K562 (cell line): ENCODE measurements at regions not wholly inside any gene's neighbourhood (a gene's known extent, or its start where the extent isn't known, plus 50 kb on each side); places are given as distances from the start of the nearest gene placed in this dataset.

Source experiments
- ATAC-seq: fragments of 200-7000 bp; cut with Tn5 transposase; 3 replicates; pipeline ENCODE4 v1.9.1; 2020; ENCODE audit warnings: moderate library complexity
- BruUV-seq: library from RNA; stranded (reverse); fragments of 400-500 nt; replicated peaks from 2 replicates; lab custom pipeline; 2021; lab: Mats Ljungman, UMichigan
- CTCF ChIA-PET: fragments of 300-600 bp; formaldehyde crosslinking; extraction: SDS; loops from one replicate; lab custom pipeline; 2021; ENCODE audit warnings: low intra/inter-chr PET ratio; lab: Yijun Ruan, JAX
- POLR2A ChIA-PET: fragments of 300-600, 350-650 bp; sonication (Branson Sonifier 250); formaldehyde crosslinking; extraction: SDS; loops from one replicate; lab custom pipeline; 2021; ENCODE audit warnings: antibody characterized with exemption, inconsistent platforms; lab: Yijun Ruan, JAX
- DNase-seq, 4 experiments: peaks; one replicate each; pipeline versions ENCODE4 v3.0.0 to v3.0.0-alpha.2; 2011 to 2018; ENCODE audit warnings: low spot score in 3 of 4, mixed read lengths in 3 of 4; ENCODE audit errors: extremely low read depth in 1 of 4
- FAIRE-seq: peaks from 2 replicates; lab custom pipeline; 2011; peaks lifted over from hg19 to GRCh38; lab: Jason Lieb, UNC
- H2AFZ ChIP-seq: 2 replicates; pipeline ENCODE4 v1.6.0; 2011; ENCODE audit warnings: low read depth, low read length, control low read depth, inconsistent platforms
- H3K27ac ChIP-seq: fragments of 200-600 bp; 3 replicates; pipeline ENCODE4 v1.8.0; 2011; ENCODE audit warnings: low read depth, mild to moderate bottlenecking, control low read depth, inconsistent platforms, low read length, moderate library complexity, mixed read lengths; ENCODE audit errors: extremely low read depth
- H3K27me3 ChIP-seq, 2 experiments: fragments of 300-600 bp in 1 of 2; 2 replicates in 1 of 2; 3 replicates in 1 of 2; pipeline versions ENCODE4 v1.6.0 to v1.8.0; 2011; ENCODE audit warnings: inconsistent platforms in 2 of 2, low read length in 2 of 2, mild to moderate bottlenecking in 1 of 2, mixed read lengths in 1 of 2, moderate library complexity in 1 of 2; ENCODE audit not compliant: control insufficient read depth in 2 of 2, insufficient read depth in 2 of 2
- H3K36me3 ChIP-seq: fragments of 300-600 bp; 3 replicates; pipeline ENCODE4 v1.8.0; 2011; ENCODE audit warnings: mild to moderate bottlenecking, low read length, inconsistent platforms; ENCODE audit not compliant: control insufficient read depth, insufficient read depth
- H3K4me1 ChIP-seq, 2 experiments: fragments of 200-600 bp in 1 of 2; replicated peaks in 1 of 2; 2 replicates in 1 of 2; 3 replicates in 1 of 2; pipeline versions ENCODE4 v1.5.1 to v1.8.0; 2011; ENCODE audit warnings: inconsistent platforms in 2 of 2, low read length in 2 of 2, mild to moderate bottlenecking in 1 of 2, mixed read lengths in 1 of 2, moderate library complexity in 1 of 2; ENCODE audit not compliant: control insufficient read depth in 2 of 2, insufficient read depth in 2 of 2
- H3K4me2 ChIP-seq: 2 replicates; pipeline ENCODE4 v1.6.1; 2011; ENCODE audit warnings: low read length, control low read depth, inconsistent platforms, mixed read lengths; ENCODE audit not compliant: insufficient read depth
- H3K4me3 ChIP-seq: fragments of 200-600 bp; sonication (generic), shearing (Covaris generic); 2 replicates; pipeline ENCODE4 v1.5.1; 2016; ENCODE audit warnings: control low read depth, inconsistent platforms
- H3K79me2 ChIP-seq: fragments of 200-600 bp; 3 replicates; pipeline ENCODE4 v1.8.0; 2011; ENCODE audit warnings: low read length, inconsistent platforms; ENCODE audit not compliant: control insufficient read depth, insufficient read depth
- H3K9ac ChIP-seq, 2 experiments: 2 replicates each; pipeline versions ENCODE4 v1.6.0 to v1.6.1; 2011; ENCODE audit warnings: low read depth in 2 of 2, low read length in 2 of 2, control low read depth in 1 of 2, inconsistent platforms in 1 of 2, mild to moderate bottlenecking in 1 of 2, mixed read lengths in 1 of 2; ENCODE audit not compliant: insufficient read depth in 1 of 2
- H3K9me1 ChIP-seq: one replicate; pipeline ENCODE4 v1.6.0; 2011; ENCODE audit warnings: inconsistent platforms, mild to moderate bottlenecking, low read length, moderate library complexity; ENCODE audit not compliant: control insufficient read depth, insufficient read depth
- H3K9me3 ChIP-seq: replicated peaks from 2 replicates; pipeline ENCODE4 v1.5.1; 2011; ENCODE audit warnings: low read depth, low read length, inconsistent platforms; ENCODE audit not compliant: control insufficient read depth, insufficient read depth
- H4K20me1 ChIP-seq: replicated peaks from 2 replicates; pipeline ENCODE4 v1.6.1; 2011; ENCODE audit warnings: low read length, inconsistent platforms, mixed read lengths; ENCODE audit not compliant: control insufficient read depth, insufficient read depth
- ETV6 ChIP-seq, 3 experiments: fragments of 150-350 bp in 1 of 3; sonication (generic) in 1 of 3; formaldehyde crosslinking in 1 of 3; IDR thresholded peaks; 2 replicates each; pipeline versions ENCODE4 v1.6.1 to v1.8.0; 2014 to 2022; ENCODE audit warnings: borderline replicate concordance in 2 of 3, low read depth in 2 of 3, antibody characterized with exemption in 1 of 3, low read length in 1 of 3, mild to moderate bottlenecking in 1 of 3, missing genetic modification reagents in 1 of 3
- HMBOX1 ChIP-seq: sonication (generic); IDR thresholded peaks from 2 replicates; pipeline ENCODE4 v1.6.1; 2016
- L3MBTL2 ChIP-seq: fragments of 450-650 bp; IDR thresholded peaks from 2 replicates; pipeline ENCODE4 v1.6.1; 2016; ENCODE audit warnings: mild to moderate bottlenecking, moderate library complexity
- MAFF ChIP-seq: IDR thresholded peaks from 2 replicates; pipeline ENCODE4 v1.6.1; 2012; ENCODE audit warnings: low read length, improper control_type of control experiment
- MYBL2 ChIP-seq, 2 experiments: fragments of 450-650 bp in 1 of 2; sonication (generic) in 1 of 2; formaldehyde crosslinking in 1 of 2; IDR thresholded peaks; 2 replicates each; pipeline versions ENCODE4 v1.6.1 to v1.8.1; 2017 to 2022; ENCODE audit warnings: borderline replicate concordance in 1 of 2, inconsistent platforms in 1 of 2, low read depth in 1 of 2, mild to moderate bottlenecking in 1 of 2, missing genetic modification reagents in 1 of 2, moderate library complexity in 1 of 2
- NCOA2 ChIP-seq, 2 experiments: fragments of 450-650 bp; IDR thresholded peaks; 2 replicates each; pipeline ENCODE4 v1.6.1; 2018; ENCODE audit warnings: mild to moderate bottlenecking in 2 of 2, moderate library complexity in 1 of 2; ENCODE audit not compliant: partially characterized antibody in 2 of 2
- SNRNP70 ChIP-seq: fragments of 200-400 bp; formaldehyde crosslinking; optimal IDR thresholded peaks from 2 replicates; pipeline ENCODE3; 2017; ENCODE audit warnings: low read depth, low read length
- THRA ChIP-seq: fragments of 450-650 bp; IDR thresholded peaks from 2 replicates; pipeline ENCODE4 v1.6.1; 2017; ENCODE audit warnings: mild to moderate bottlenecking, moderate library complexity
- ZMIZ1 ChIP-seq, 2 experiments: fragments of 150-350 bp in 1 of 2; IDR thresholded peaks; 2 replicates each; pipeline ENCODE4 v1.6.1; 2012 to 2016; ENCODE audit warnings: low read depth in 2 of 2, low read length in 2 of 2, mild to moderate bottlenecking in 1 of 2, moderate library complexity in 1 of 2
- ZNF143 ChIP-seq: sonication (generic); formaldehyde crosslinking; IDR thresholded peaks from 2 replicates; pipeline ENCODE4 v1.9.0; 2022; ENCODE audit warnings: mild to moderate bottlenecking, missing genetic modification reagents
- ZNF778 ChIP-seq: fragments of 450-650 bp; formaldehyde crosslinking; IDR thresholded peaks from 2 replicates; pipeline ENCODE4 v1.4.0; 2020; ENCODE audit warnings: mild to moderate bottlenecking, moderate library complexity
- WGBS: fragments of 100-300 bp; shearing (Covaris generic); methylation state at CpG from one replicate; pipeline ENCODE4 v1.1.6; 2016; ENCODE audit warnings: low coverage, mixed read lengths; ENCODE audit not compliant: insufficient coverage; ENCODE audit errors: missing lambda C conversion rate; 5-methylcytosine and 5-hydroxymethylcytosine counted together
- in situ Hi-C: fragments of 300-500 bp; cut with MboI; formaldehyde crosslinking; loops from 4 replicates; pipeline ENCODE4 v1.15.0; 2018; ENCODE audit warnings: inconsistent platforms, mixed read lengths
- intact Hi-C: fragments of 100-400 bp; cut with micrococcal nuclease; formaldehyde crosslinking; loops from 2 replicates; pipeline ENCODE4 v1.14.2; 2022
- TF ChIP-seq, protein P1 (sequence below): fragments of 450-650 bp; IDR thresholded peaks from one replicate; pipeline ENCODE4 v1.6.1; 2018; ENCODE audit warnings: mild to moderate bottlenecking, moderate library complexity; ENCODE audit not compliant: partially characterized antibody

DNA sequence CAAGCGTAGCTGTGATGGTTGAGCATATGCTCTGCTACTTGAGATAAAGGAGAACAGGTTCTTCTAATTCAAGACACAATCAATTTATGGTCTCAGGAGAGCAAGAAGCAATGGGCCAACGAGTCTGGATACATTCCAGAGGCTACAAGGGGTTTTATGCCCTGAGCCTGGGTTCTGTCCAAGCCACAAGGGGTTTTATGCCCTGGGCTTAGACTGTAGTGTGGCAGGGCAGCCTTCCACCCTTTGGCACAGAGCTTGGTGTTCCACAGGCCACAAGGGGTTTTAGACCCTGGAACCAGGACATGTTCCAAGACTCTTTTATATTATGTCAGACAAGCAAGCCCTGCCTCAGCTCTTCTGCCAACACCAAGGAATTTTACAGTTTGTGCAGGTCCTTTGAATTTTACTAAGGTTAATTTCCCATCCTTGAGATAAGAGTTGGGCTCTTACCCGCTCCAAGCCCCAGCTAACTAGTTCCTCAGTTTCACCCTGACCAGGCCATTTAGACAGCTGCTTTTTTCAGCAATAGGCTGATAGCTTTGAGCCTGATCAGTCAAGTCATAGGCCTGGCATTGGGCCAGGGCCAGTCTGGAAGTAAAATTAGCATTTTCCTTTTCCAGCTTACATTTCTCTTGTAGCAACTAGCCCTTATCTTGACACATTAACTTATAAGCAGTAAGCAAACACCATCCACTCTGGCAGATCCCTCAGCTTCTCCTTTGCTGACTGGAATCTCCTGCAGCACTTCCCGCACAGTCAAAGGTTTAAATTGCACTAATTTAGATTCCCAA is 95.0 kb downstream of the ZNF737 start:
- no TSS peak for BruUV-seq
- Histone ChIP-seq H3K9ac (no peak overlapping the region), H3K9me3 (no peaks in the 10 kb centered on the region), H3K4me2 (no peak overlapping the region), H3K27ac (no peak overlapping the region), H3K4me3 (no peak overlapping the region), H2AFZ (no peak overlapping the region), H3K27me3 (no peaks in the 10 kb centered on the region), H3K36me3 (no peaks in the 10 kb centered on the region), H3K9me1 (no peaks in the 10 kb centered on the region), H4K20me1 (no peaks in the 10 kb centered on the region), H3K79me2 (no peaks in the 10 kb centered on the region), H3K4me1 (no peaks in the 10 kb centered on the region)
- DNase-seq: no peak
- no peak for FAIRE-seq
- ChIA-PET CTCF (no interaction called here), POLR2A (no interaction called here)
- intact Hi-C loops: no loop called here
- in situ Hi-C loops: no loop called here
- WGBS: 0% methylated on average over 2 of the region's 4 CpGs
- no peak for ATAC-seq
- TF ChIP-seq ZNF778 (CRISPR knock-in tag): no peak
- no peak for TF ChIP-seq HMBOX1
- no peak for TF ChIP-seq NCOA2 (IDR thresholded peaks at IDR 0.05; ENCODE audit: partially characterized antibody in 2 of 2)
- no peak for TF ChIP-seq ETV6 (IDR thresholded peaks at IDR 0.05; ENCODE audit: borderline replicate concordance in 1 of 2, low read depth in 2 of 2, low read length in 1 of 2)
- TF ChIP-seq ETV6 (CRISPR knock-in tag; IDR thresholded peaks at IDR 0.05; ENCODE audit: borderline replicate concordance): no peak
- TF ChIP-seq, protein P1, sequence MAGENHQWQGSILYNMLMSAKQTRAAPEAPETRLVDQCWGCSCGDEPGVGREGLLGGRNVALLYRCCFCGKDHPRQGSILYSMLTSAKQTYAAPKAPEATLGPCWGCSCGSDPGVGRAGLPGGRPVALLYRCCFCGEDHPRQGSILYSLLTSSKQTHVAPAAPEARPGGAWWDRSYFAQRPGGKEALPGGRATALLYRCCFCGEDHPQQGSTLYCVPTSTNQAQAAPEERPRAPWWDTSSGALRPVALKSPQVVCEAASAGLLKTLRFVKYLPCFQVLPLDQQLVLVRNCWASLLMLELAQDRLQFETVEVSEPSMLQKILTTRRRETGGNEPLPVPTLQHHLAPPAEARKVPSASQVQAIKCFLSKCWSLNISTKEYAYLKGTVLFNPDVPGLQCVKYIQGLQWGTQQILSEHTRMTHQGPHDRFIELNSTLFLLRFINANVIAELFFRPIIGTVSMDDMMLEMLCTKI: no peak
- TF ChIP-seq ZNF143: no peak
- no peak for TF ChIP-seq SNRNP70
- no peak for TF ChIP-seq MAFF
- no peak for TF ChIP-seq THRA
- TF ChIP-seq MYBL2 (IDR thresholded peaks at IDR 0.05; ENCODE audit: low read depth): no peak
- TF ChIP-seq MYBL2 (CRISPR knock-in tag; IDR thresholded peaks at IDR 0.05; ENCODE audit: borderline replicate concordance): no peak
- no peak for TF ChIP-seq L3MBTL2
- TF ChIP-seq ZMIZ1 (IDR thresholded peaks at IDR 0.05; ENCODE audit: low read depth in 2 of 2, low read length in 2 of 2): no peak
